Activated CD8-positive, alpha-beta memory T cell treated with anti-CD3 and anti-CD28 coated beads for 36 hours (primary cell): ENCODE measurements at regions not wholly inside any gene's neighbourhood (a gene's known extent, or its start where the extent isn't known, plus 50 kb on each side); places are given as distances from the start of the nearest gene placed in this dataset.

Experiments
- CTCF ChIA-PET: fragments of 350-600 bp; sonication (Branson Sonifier 250); formaldehyde crosslinking; loops from one replicate; lab custom pipeline; 2021; ENCODE audit warnings: antibody characterized with exemption; lab: Charles Lee
- POLR2A ChIA-PET: fragments of 350-600 bp; sonication (Branson Sonifier 250); formaldehyde crosslinking; loops from one replicate; lab custom pipeline; 2021; ENCODE audit warnings: antibody characterized with exemption; lab: Charles Lee

GRCh38 chr4:175341203-175341755 lies 423.1 kb downstream of the ADAM29 start:
- ChIA-PET POLR2A (no interaction called here), CTCF (no interaction called here)

- ChIA-PET POLR2A (no interaction called here), CTCF (interaction anchor here (0.7 kb wide), 1 partner anchor 900 kb away, joined by 4 read pairs; no protein-coding TSS in a partner anchor)
Measured at GRCh38 chr4:175346376-175346775, 428.2 kb downstream of the ADAM29 start.

- POLR2A ChIA-PET = no interaction called here
- CTCF ChIA-PET = interaction anchor here (0.5 kb wide), 1 partner anchor 32 kb away, joined by 3 read pairs; no protein-coding TSS in a partner anchor
Measured at GRCh38 chr4:175350246-175350645, 432.1 kb downstream of the ADAM29 start.

GRCh38 chr4:175351473-175351872 lies 433.3 kb downstream of the ADAM29 start:
- CTCF ChIA-PET = no interaction called here
- POLR2A ChIA-PET = no interaction called here

- ChIA-PET POLR2A (no interaction called here), CTCF (no interaction called here)
Measured at GRCh38 chr4:175369087-175369486, 443.0 kb downstream of the GPM6A start.

- CTCF ChIA-PET = no interaction called here
- POLR2A ChIA-PET = no interaction called here
Measured at GRCh38 chr4:175371091-175371490, 441.0 kb downstream of the GPM6A start.

- ChIA-PET CTCF (no interaction called here), POLR2A (no interaction called here)
Measured at GRCh38 chr4:175373031-175373430, 439.0 kb downstream of the GPM6A start.

GRCh38 chr4:175374459-175374858 lies 437.6 kb downstream of the GPM6A start:
- POLR2A ChIA-PET = no interaction called here
- CTCF ChIA-PET = no interaction called here

- CTCF ChIA-PET = no interaction called here
Measured at GRCh38 chr4:175376287-175376977, 435.6 kb downstream of the GPM6A start.

GRCh38 chr4:175377203-175377602 lies 434.9 kb downstream of the GPM6A start:
- ChIA-PET POLR2A (no interaction called here), CTCF (no interaction called here)

More at GRCh38 chr4:175376287-175376977, 435.6 kb downstream of the GPM6A start:
- POLR2A ChIA-PET = no interaction called here

GRCh38 chr4:175378372-175378771 lies 433.7 kb downstream of the GPM6A start:
- CTCF ChIA-PET = no interaction called here

GRCh38 chr4:175380841-175381240 lies 431.2 kb downstream of the GPM6A start:
- ChIA-PET CTCF (no interaction called here), POLR2A (no interaction called here)

More at GRCh38 chr4:175378372-175378771, 433.7 kb downstream of the GPM6A start:
- POLR2A ChIA-PET = no interaction called here

GRCh38 chr4:175385797-175386196 lies 426.3 kb downstream of the GPM6A start:
- ChIA-PET CTCF (no interaction called here), POLR2A (no interaction called here)

- CTCF ChIA-PET = no interaction called here
- POLR2A ChIA-PET = no interaction called here
Measured at GRCh38 chr4:175386776-175387507, 425.1 kb downstream of the GPM6A start.

GRCh38 chr4:175394208-175394607 lies 417.9 kb downstream of the GPM6A start:
- ChIA-PET POLR2A (no interaction called here), CTCF (no interaction called here)

GRCh38 chr4:175405961-175406360 lies 406.1 kb downstream of the GPM6A start:
- CTCF ChIA-PET = no interaction called here
- POLR2A ChIA-PET = no interaction called here

- ChIA-PET POLR2A (no interaction called here), CTCF (no interaction called here)
Measured at GRCh38 chr4:175407926-175408325, 404.1 kb downstream of the GPM6A start.

GRCh38 chr4:175411251-175411650 lies 400.8 kb downstream of the GPM6A start:
- CTCF ChIA-PET = no interaction called here

GRCh38 chr4:175412161-175412560 lies 399.9 kb downstream of the GPM6A start:
- ChIA-PET POLR2A (no interaction called here), CTCF (no interaction called here)

More at GRCh38 chr4:175411251-175411650, 400.8 kb downstream of the GPM6A start:
- POLR2A ChIA-PET = no interaction called here

GRCh38 chr4:175412746-175413145 lies 399.3 kb downstream of the GPM6A start:
- CTCF ChIA-PET = no interaction called here
- POLR2A ChIA-PET = no interaction called here

GRCh38 chr4:175413561-175413960 lies 398.5 kb downstream of the GPM6A start:
- CTCF ChIA-PET = no interaction called here
- POLR2A ChIA-PET = no interaction called here
